HG03521 (cell line): ENCODE measurements at regions not wholly inside any gene's neighbourhood (a gene's known extent, or its start where the extent isn't known, plus 50 kb on each side); places are given as distances from the start of the nearest gene placed in this dataset.
"Not testable (repeated sequence)": the region's sequence is repeated elsewhere in the genome, so short reads cannot be mapped to it uniquely, and the experiment has no call there.

Experiments used
- ATAC-seq: cut with Tn5 transposase; IDR thresholded peaks from one replicate; pipeline ENCODE4 v1.9.1; 2021; ENCODE audit warnings: mild to moderate bottlenecking, moderate library complexity; ENCODE audit not compliant: unreplicated experiment

- ATAC-seq: no peak
These were observed 606.5 kb upstream of the CAMK1G start for GRCh38 chr1:208977012-208977411.

GRCh38 chr1:208977638-208978256, 605.8 kb upstream of the CAMK1G start:
- ATAC-seq: no peak

- no peak for ATAC-seq
These were observed 603.7 kb upstream of the CAMK1G start for GRCh38 chr1:208979776-208980175.

- no peak for ATAC-seq
These were observed 602.9 kb upstream of the CAMK1G start for GRCh38 chr1:208980605-208981004.

- no peak for ATAC-seq
These were observed 598.3 kb upstream of the CAMK1G start for GRCh38 chr1:208985231-208985630.

DNA sequence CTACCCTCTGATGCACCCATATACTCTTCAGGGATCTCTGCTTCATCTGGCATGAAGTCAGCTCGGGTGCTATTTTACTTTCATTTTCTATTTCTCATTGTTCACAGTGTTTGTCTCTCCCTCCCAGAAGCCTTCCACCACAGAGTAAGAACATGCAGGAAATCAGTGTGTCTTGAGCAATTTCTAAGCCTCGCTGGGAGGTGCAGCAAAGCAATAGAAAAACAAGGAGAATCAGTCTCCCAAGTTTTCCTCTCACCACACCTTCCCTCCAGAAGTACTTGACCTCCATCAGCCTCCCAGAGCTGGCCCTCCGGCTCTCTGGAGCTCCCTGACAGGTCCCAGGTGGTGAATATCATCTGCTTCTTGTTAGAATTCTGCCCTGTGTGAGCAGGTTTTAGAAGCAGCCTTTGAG, 594.7 kb upstream of the CAMK1G start:
- ATAC-seq: peak; percentile 89

- ATAC-seq: no peak
These were observed 593.1 kb upstream of the CAMK1G start for GRCh38 chr1:208990456-208990855.

GRCh38 chr1:208997053-208997452, 586.5 kb upstream of the CAMK1G start:
- ATAC-seq: not testable (repeated sequence)

- no peak for ATAC-seq
These were observed 585.7 kb upstream of the CAMK1G start for GRCh38 chr1:208997726-208998312.

- no peak for ATAC-seq
These were observed 574.9 kb upstream of the CAMK1G start for GRCh38 chr1:209008586-209008985.

DNA sequence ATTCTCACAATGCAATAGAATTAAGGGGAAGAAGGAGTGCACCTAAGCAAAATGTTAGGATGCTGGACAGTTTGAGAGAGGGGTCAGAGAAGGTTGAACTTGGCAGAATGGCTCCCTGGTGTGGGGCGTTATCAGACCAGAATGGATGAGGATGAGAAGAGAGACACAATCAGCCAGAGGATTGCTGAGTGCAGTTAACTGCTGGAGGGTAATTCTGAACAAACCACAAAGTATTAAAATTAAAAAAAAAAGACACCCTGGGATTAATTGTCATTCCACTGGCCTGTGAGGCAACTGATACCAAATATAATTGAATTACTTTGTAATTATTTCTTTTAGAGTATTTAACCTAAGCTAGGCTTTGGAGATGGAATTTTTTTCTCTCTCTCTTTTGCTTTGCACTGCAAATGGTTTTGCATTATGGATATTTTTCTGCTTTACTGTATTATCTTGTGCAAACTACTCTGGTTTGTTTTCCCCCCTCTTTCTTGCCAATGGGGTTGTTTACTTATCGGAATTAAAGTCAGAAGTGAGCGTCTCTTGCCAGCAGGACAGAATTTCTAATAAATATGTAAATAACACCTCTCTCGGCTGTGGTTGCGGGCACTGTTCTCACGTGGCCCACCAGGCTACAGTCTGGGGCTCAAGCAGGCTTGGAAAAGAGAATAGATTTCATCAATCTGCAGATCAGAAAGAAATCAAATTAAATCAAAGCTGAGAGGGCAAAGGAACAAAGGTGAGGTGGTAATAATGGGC, 572.9 kb upstream of the CAMK1G start:
- ATAC-seq: no peak

GRCh38 chr1:209012443-209013196, 570.9 kb upstream of the CAMK1G start:
- ATAC-seq: no peak

GRCh38 chr1:209015092-209015491, 568.4 kb upstream of the CAMK1G start:
- no peak for ATAC-seq

DNA sequence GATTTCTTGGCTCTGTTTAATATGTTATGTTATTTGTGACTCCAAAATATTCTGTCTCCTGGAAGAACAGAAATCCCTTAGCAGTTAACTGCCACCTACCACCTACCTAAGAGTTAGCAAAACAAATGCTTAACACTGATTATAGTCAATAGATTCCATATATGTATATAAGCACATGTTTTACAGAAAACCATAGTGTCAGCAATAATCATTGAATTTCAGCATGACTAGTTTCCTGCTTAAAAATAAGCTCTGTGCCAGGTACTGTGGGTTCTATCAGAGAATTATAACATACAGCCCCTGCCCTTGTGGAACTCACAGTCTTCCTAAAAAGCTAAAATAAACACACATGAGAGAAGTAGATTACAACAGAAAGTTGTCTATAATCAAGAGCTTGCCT, 561.9 kb upstream of the CAMK1G start:
- ATAC-seq: no peak

DNA sequence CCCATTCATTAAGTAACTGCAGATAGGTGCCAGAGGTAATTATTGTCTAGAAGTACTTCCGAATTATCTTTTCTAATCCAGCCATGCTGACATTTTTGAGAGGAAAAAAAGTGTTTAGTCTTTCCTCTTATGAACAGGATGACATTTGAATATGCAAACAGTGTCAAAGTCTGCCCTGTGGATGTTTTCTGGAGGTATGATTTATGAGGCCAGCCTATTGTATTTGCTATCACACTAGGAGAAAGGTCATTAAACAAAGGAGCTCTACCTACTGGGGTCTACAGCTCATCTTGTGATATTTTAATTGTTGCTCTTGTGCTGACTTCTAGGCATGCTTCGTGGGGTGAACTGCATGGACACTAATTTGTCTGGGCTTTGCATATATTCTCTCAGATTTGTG, 559.7 kb upstream of the CAMK1G start:
- no peak for ATAC-seq

- no peak for ATAC-seq
These were observed 553.8 kb upstream of the CAMK1G start for GRCh38 chr1:209029737-209030136.

DNA sequence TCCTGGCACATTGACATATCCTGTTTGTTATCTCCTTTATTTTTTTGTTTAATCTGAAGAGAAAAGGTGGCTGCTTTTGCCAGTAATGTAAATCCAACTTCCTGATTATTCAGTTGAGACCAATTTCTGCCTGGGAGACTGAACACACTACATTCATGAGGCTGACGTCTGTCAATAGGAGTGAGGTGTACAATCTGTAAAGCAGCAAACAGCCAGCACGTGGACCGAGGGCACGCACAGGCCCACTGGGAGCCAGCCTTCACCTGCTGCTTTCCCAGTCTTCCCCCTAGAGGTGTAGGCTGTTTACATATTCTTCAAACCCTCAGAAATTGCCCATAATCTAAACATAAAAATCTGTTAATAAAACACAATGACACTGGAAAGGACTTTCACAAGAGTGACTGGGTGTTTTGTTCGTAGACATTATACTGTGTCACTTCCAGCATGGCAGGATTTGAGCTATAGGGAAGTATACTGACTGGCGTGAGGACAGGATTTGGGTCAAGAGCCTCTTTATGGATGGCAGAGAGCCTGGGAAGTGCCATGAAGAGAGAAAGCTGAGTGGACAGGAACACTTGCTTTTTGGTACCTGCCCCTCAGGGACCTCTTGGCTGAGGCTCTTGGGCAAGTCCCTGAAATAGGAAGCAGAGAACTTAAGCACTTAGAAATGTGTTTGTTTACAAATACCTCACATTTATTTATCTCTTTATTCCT, 552.9 kb upstream of the CAMK1G start:
- ATAC-seq: no peak

DNA sequence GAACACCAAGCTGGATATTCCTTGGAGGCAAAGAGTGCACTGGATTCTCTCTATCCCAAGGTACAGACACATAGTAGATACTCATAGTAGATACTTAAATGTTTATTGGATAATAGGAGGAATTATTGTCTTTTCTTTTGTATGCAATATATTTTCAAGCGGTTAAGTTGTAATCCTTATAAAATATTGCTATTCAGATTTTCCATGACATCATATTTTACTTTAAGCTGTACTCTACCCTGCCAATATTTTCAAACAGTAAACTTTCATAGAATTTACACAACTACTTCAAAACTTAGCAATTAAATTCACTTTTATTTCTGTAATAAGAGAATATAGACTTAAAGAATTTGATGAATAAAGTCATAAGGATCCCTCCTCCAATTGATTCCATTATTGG, 546.5 kb upstream of the CAMK1G start:
- ATAC-seq: no peak

DNA sequence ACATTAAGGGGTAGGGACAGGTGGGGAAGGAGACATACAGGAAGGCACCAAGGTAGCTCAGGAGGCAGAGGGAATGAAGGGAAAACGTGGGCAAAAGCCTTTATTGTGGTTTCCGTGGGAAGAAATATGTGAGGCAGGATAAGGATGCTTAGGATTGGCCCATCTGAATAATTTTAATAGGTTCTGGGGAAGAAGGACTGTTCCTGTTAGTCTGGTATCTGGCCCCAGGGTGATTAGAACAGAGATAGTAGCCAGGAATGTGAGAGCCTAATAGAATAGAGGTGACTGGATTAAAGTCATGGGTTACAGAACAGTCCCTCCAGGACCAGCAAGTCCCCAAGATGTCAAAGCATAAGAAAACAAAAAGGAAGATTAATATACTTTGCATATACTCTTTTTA, 545.2 kb upstream of the CAMK1G start:
- ATAC-seq: no peak

- ATAC-seq: no peak
These were observed 544.8 kb upstream of the CAMK1G start for GRCh38 chr1:209038735-209039134.

- ATAC-seq: no peak
These were observed 543.2 kb upstream of the CAMK1G start for GRCh38 chr1:209040351-209040750.
